ENCODE measurements at regions not wholly inside any gene's neighbourhood (a gene's known extent, or its start where the extent isn't known, plus 50 kb on each side); places are given as distances from the start of the nearest gene placed in this dataset.

DNA sequence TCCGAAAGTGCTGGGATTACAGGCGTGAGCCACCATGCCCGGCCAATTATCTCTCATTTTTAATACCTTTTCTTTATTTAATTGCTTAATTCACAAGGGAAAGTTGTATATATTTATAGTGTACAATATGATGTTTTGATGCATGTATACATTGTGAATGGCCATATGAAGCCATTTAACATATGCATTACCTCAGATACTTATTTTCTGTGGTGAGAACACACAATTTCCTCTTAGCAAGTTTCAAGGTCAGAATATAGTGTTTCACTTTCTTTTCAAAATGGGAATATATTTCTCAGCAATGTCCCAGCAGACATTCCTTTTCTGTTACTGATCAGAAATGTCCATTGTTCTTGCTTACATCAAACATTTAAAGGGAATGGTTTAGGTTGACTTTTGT lies 1596.3 kb downstream of the MAT2B start:
- TF ChIP-seq CTCF (IDR thresholded peaks at IDR 0.05; ENCODE audit: low read depth, low read length, missing control alignments) = no peak
- no peak overlapping the region for H3K4me3 ChIP-seq (ENCODE audit: low read depth, low read length)
- DNase-seq (ENCODE audit: low read depth) = no peak

GRCh38 chr5:165104611-165105010 lies 1599.2 kb downstream of the MAT2B start:
- no peak for DNase-seq (ENCODE audit: low read depth)
- no peak for TF ChIP-seq CTCF (IDR thresholded peaks at IDR 0.05; ENCODE audit: low read depth, low read length, missing control alignments)
- no peak overlapping the region for H3K4me3 ChIP-seq (ENCODE audit: low read depth, low read length)

GRCh38 chr5:165108809-165109208 lies 1603.4 kb downstream of the MAT2B start:
- DNase-seq (ENCODE audit: low read depth) = no peak
- H3K4me3 ChIP-seq (ENCODE audit: low read depth, low read length) = no peak overlapping the region
- no peak for TF ChIP-seq CTCF (IDR thresholded peaks at IDR 0.05; ENCODE audit: low read depth, low read length, missing control alignments)

GRCh38 chr5:165119175-165119574 lies 1613.8 kb downstream of the MAT2B start:
- DNase-seq (ENCODE audit: low read depth) = no peak
- no peak overlapping the region for H3K4me3 ChIP-seq (ENCODE audit: low read depth, low read length)
- TF ChIP-seq CTCF (IDR thresholded peaks at IDR 0.05; ENCODE audit: low read depth, low read length, missing control alignments) = no peak

DNA sequence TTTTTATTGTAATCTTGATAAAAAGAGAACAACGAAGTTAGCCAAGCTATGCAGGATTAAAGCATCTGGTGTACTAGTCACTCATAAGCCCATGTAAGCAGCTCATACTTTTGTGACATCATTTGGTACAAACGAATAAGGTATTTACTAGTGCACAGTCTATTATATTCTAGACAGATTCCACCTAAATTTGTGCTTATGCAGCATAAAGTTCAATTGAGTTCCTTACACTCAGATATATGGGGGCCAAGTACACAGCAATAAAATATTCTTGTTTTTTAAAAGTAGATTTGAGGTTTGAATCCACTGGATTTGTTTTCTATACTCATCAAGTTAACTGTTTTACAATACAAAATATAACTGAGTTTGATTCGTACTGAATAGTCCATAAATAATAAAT lies 1621.2 kb downstream of the MAT2B start:
- TF ChIP-seq CTCF (IDR thresholded peaks at IDR 0.05; ENCODE audit: low read depth, low read length, missing control alignments) = no peak
- DNase-seq (ENCODE audit: low read depth) = no peak
- H3K4me3 ChIP-seq (ENCODE audit: low read depth, low read length) = no peak overlapping the region

DNA sequence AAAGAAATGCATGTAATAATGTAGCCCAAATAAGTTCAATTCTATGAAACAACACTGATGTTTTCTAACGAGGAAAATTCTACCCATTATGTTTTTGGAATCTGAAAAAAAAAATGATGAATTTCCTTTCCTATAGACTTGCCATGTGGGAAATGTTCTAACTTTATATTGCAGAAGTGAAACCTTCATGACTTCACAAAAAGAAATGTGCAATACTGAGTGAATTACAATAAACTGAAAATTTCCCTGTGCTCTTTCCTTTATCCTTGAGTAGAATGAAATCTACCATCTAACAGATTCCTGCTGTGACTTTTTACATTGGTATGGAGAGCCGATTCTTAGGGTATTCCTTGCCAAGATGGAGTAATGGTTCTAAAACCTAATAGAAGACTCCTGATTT lies 1622.5 kb downstream of the MAT2B start:
- no peak for DNase-seq (ENCODE audit: low read depth)
- TF ChIP-seq CTCF (IDR thresholded peaks at IDR 0.05; ENCODE audit: low read depth, low read length, missing control alignments) = no peak
- H3K4me3 ChIP-seq (ENCODE audit: low read depth, low read length) = no peak overlapping the region

GRCh38 chr5:165130656-165131055 lies 1625.2 kb downstream of the MAT2B start:
- DNase-seq (ENCODE audit: low read depth) = no peak
- no peak for TF ChIP-seq CTCF (IDR thresholded peaks at IDR 0.05; ENCODE audit: low read depth, low read length, missing control alignments)
- no peak overlapping the region for H3K4me3 ChIP-seq (ENCODE audit: low read depth, low read length)

Data from GM12864 (cell line).